IPS-NIHi7 (cell line): ENCODE measurements at regions not wholly inside any gene's neighbourhood (a gene's known extent, or its start where the extent isn't known, plus 50 kb on each side); places are given as distances from the start of the nearest gene placed in this dataset.
A peak's percentile ranks its signal among the peaks of the same experiment; 100 is the strongest.

Experiments
- DNase-seq: peaks from one replicate; pipeline ENCODE4 v3.0.0; 2012; ENCODE audit warnings: mixed read lengths; ENCODE audit errors: extremely low spot score

DNA sequence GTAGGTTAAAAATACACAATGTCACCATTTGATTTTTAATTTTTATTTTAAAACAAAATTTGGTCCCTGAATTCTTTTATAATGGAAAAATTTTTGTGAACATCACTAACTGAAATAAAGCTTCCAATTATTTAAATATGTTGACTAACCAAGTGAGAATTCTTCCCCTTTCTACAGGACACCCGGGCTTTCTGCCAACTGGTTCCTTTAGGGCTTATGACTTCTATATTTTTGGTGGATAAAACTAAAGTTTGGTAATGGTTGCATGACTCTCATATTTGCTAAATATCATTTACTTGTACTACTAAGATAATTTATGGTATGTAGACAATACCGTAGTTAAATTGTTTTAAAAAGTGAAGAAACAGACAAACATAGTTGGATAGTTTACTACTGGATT, 291.0 kb upstream of the DOK6 start:
- DNase-seq: no peak

DNA sequence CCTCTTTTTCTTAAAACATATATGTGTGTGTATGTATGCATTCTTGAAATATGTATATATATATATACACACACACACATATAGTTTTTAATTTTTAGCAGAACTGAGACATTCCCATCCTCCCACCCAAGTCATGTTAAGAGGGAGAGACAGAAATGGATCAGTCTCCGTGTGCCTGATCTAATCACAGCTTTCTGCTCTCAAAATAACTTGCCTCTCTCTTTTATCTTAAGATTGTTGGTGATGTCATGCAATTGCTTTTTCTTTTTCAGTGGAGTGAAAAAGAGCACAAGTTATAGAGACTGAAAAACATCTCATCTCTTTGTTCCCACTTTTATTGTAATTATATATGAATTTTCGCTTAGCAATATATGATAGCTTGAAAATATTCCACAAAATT, 279.9 kb upstream of the DOK6 start:
- no peak for DNase-seq

DNA sequence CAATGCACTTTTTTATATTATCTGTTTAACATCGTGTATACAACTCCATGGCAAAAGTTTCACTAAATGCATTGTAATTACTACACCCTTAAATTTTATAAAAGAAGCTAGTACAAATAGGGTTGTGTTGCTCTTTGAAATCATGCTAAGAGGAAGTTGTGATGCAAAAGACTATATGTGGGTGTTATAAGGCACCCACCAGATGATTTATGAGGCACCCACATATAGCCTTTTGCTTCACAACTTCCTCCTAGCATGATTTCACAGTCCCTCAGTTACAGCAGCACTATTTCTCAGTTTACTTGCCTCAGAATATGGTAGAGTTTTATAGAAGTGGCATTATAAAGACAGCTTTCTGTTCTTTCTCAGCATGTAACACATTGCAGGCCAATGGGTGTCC, 277.3 kb upstream of the DOK6 start:
- DNase-seq: no peak

DNA sequence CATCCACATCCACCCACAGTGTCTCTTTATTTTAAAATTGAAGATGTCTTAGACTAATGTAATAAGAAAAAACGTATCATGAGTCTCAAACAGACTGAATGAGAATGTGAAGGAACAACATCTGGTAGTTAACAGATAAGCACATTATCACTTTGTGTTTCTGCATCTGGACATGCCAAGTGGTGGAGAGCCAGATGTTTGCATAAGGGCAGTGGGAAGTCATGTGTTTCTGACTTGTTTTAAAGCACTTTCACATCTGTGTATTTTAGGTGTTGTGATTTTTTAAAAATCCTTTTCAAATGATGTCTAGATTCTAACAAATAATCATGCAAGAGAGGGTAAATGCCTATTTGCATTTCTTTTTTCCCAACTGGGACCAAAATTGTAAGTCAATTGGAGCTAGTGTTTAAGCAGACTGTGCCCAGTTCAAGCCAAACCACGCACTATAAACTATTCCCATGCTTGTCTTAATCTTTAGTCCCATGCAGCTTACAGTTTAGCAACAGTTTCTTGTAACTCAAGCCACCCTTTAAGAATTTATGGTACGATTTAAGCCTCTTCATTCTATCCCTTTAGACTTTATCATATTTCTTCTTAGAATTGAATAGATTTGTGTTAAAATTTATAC, 272.7 kb upstream of the DOK6 start:
- DNase-seq: no peak

DNA sequence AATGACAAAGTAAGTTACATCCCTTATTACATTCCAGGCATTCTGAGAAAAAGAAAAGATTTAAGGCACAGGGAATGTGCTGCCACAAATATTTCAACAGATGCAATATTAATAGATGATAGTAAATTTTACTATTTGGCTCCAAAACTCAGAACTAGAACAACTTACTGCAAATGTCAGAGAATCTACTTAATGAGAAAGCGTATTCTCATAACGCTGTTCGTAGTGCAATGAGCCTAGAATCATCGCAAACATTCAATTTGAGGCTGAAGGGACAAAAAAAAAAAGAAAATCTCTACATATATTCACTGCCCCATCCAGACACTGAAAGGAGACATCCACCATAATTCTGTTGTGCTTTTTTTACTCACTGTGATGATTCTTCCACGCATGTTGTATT, 272.1 kb upstream of the DOK6 start:
- DNase-seq: no peak

DNA sequence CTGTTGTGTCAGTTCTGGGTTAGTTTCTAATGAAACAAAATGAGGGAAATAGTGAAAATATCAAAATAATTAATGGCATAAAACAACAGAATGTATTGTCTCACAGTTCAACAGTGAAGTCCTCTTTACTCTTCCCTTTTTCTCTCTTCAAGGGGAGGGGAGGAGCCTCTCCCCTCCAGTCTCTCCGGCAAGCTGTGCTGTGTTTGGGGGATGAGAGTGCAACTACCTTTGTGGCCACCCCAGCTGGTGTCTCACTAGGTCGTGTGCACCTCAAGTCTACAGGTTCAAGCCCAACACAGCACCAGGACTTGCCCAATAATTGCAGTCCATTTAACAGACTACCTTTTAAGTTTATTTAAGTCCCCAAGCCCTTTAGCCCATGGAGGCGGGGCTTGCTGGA, 271.7 kb upstream of the DOK6 start:
- no peak for DNase-seq

DNA sequence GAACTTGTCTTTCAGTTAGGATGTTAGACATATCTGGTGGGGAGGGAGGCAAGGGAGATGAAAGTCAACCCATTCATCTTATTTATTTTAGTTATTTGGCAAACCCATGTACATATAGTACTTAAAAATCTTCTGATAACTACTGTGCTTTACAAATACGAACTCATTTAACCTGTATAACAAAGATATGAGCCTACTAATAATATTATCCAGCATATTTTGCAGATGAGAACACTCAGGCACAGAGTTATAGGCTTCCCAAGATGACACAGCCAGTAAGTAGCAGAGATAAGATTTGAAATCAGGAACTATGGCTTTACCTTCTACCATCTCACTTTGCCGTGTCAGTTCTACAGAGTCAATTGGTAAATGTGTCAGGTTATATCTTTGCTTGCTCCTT, 262.6 kb upstream of the DOK6 start:
- DNase-seq: no peak

DNA sequence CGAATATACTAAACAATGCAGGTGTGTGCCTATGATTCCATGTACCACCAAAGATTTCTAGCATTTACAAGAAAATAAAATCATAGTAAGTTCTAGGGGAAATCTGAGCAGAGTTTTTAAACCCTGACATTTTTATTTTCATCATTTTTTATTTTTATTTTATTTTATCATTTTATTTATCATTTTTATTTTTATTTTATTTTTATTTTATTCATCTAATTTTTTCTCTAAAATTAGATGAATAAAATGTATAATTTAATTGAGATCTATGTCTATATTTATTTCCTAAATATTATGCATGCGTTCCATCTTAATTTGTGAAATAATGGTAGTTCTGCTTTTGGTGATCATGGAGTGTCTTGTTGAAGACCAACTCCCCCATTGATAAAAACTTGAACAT, 257.6 kb upstream of the DOK6 start:
- no peak for DNase-seq

DNA sequence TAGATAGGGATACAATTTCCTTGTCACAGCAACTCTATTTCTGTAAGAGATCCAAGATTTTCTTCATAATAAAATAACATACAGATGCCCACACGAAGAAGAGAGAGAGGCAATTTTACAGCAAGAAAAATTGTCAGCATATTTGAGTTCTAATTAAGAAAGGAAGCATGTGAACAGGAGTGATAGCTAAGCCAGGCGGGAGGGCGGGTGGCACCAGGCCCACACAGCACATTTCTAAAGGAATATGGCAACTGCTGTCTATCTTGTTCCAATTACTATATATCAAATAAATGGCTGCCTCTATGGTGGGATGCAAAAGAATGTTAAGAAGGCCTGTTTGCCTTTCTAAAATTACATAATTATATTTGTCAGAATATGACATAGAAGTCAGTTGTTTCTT, 248.3 kb upstream of the DOK6 start:
- DNase-seq: no peak

DNA sequence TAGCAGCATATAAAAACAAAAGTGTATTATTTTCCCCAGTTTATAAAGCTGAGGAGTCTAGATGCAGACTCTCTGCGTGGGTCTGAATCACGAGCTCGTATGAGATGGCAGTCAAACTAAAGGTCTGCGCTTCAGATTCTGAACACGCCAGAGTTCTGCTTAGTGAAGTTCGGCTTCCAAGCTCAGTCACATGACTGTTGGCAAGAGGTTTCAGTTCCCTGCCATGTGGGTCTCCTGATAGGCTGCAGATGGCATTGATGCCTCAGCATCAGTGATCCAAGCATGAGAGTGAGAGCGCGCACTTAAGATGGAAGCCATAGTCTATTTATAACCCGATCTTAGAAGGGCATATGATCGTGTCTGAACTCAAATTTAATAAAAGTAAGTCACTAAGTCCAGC, 242.8 kb upstream of the DOK6 start:
- DNase-seq: no peak

DNA sequence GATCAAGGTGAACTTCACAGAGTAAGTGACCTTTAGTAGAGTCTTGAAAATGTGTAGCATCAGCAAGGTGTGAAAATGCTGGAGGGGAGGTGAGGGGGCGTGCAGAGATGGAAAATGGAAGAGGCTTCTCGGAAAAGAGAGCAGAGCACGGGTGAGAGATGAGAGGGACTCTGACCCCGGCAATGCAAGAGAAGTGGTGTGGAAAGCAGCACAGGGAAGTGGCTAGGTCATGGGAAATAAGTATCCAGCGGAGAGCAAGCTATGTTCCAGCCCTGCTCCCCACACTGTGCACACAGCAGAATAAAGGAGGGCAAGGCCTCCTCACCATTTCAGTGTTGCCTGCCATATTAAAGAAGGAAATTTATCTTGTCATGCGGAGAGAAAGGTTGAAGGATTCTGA, 241.7 kb upstream of the DOK6 start:
- DNase-seq: no peak

DNA sequence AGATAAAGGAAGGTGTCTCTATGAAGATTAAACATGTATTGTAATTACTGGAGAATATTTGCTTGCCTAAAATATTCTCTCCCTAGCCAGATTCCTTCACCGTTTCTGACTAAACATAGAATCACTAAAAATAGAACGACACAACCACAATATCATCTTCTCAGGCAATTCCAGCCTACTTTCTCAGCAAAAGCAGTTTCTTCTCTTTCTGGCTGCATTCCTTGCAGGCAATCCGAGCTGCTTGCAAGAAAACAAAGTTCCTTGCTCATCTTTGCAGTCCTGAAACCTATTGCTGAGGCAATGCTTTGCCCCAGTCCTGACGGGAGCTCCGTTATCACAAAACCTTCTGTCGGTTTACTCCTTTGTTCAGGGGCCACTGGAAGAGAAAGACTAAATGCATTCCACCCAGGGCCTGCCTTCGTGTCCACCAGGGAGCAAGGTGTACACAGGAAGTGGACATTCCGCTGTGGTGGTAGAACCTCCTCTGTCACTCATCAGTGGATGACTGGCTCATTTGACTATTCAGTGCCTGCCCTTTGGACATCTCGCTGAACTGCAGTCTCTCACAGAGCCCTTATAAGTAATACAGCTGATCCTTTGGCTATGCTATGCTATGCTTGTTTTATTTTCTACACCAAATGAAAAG, 239.2 kb upstream of the DOK6 start:
- DNase-seq: peak; percentile 15

DNA sequence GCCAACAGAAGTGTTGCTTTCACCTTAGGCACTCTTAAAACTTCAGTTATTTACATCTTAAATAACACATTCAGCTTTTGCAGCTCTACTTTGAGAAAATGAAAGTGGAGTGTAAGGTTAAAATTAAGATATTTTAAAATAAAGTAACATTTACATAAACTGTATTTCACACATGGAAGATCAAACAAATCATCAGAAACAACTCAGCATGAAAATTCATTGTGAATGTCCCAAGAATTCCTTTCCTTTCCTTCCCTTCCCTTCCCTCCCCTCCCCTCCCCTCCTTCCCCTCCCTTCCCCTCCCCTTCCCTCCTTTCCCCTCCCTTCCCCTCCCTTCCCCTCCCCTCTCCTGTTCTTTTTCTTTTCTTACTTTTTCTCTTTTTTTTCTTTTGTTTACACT, 238.0 kb upstream of the DOK6 start:
- DNase-seq: no peak

DNA sequence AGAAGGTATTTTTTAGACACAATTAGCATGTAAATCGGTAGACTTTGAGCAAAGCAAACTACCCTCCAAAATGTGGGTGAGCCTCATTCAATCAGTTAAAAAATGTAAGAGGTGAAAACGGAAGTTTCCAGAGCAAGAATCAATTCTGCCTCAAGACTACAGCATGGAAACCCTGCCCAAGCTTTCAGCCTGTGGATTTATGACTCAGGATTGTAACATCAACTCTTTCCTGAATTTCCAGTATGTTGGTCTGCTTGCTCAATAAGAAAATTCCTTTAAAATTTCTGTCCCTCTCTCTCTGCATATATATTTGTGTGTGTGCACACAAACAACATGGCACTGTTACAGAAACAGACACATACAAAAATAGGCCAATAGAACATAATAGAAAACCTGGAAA, 228.6 kb upstream of the DOK6 start:
- DNase-seq: no peak

DNA sequence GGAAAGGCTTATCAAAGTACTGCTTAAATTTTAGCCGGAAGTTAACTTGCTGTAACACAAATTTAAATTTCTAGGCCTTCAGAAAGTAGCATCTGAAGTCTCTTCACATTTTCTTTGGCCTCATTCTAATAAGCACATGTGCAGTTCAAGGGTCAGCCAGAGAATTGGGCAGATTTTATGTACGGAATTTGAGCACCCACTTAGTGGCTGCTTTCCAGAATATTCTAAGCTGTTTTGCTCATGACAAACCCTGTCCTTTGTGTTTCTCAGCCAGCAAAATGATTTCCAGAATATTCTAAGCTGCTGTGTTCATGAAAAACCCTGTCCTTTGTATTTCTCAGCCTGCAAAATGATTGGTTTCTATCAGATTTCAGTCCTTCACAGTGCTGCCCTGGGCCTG, 225.0 kb upstream of the DOK6 start:
- DNase-seq: no peak

DNA sequence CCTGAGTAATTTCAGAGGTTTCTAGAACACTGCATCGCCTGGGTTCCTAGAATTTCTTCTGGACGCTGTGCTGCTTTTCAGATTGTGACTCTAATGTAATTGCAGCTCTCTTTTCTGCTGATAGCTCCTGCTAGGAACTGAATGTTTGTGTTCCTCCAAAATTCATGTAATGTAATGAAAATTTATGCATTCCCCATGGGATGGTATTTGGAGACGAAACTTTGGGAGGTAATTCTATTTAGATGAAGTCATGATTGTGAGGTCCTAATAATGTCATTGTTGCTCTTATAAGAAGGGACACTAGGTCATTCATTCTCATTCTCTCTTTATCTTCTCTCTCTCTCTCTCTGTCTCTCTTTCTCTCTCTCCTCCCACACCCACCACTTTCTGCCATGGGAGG, 223.9 kb upstream of the DOK6 start:
- no peak for DNase-seq

DNA sequence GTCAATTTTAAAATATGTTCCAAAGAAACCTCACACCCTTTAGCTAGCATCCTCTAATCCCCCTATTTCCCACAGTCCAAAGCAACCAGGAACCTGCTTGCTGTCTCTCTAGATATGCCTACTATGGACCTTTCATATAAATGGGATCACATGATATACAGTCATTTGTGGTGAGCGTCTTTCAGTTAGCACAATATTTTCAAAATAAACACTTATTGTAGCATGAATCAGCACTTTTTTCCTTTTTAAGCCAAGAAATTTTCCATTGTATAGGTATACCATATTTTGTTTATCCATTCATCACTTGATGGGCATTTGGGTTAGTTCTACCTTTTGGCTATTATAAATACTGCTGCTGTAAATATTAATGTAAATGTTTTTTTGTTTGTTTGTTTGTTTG, 223.0 kb upstream of the DOK6 start:
- no peak for DNase-seq

DNA sequence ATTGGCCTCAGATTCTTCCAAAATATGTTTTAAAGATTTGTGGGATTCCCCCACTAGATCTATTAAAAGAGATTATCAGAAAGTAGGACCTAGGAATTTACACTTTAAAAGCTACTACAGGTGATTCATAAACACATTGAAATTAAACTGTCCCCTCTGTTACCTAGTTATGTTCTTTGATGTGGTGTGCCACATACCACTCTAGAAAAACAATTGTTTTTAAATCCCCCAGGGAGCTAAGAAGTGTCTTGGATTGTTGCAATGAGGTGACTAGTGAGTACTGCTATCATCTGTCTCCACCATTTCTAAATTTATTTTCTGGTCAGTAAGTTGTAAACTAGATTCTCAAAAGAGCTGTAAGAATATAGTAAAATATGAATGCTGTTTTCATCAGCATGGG, 214.5 kb upstream of the DOK6 start:
- DNase-seq: no peak

DNA sequence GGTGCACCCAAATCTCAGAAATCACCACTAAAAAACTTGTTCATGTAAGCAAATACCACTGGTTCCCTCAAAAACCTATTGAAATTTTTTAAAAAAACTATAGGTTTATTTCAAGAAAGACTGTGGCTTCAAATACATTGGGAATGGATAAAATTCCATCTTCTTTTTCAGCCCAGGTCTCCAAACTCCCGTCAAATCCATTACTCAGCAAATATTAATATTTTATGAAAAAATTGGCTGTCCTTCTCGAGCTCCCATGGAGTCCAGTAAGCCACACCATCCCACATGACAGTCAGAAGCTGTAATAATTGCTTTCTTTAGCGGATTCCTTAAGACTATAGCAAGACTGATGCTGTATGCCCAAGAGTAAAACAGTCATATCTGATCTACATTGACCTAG, 204.4 kb upstream of the DOK6 start:
- DNase-seq: no peak

DNA sequence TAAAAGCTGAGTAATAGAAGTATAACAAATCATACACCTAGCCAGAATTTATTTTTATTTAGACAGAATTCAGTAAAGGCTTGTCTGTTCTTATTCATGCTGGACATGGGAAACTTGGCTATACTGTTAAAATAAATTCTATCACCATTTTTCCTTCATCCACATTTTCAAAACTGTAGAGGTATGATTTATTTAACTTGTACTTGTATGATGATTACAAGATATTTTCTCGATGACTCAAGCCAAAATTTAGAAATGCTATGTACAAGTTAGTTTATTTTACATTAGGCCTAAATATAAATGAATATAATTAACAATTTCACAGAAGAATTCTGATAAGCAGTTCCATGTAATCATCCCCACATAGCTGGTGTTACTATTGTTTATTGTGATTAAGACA, 194.8 kb upstream of the DOK6 start:
- DNase-seq: no peak

DNA sequence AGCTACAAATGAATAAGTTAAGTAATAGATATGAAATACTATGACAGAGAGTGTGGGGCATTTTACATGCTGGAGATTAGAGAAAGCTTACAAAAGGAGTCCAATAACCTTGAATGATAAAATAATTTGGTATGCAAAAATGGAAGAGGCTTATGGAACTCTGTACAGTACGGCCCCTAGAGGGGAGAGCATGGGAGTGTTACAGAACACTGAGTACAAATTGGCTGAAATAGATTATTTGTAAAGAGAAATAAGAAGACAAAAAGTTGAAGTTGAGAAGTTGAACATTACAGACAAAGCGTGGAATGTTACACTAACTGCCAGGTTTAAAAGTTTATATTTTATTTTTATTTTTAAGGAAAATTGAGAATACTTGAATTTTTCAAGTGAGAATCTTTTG, 192.1 kb upstream of the DOK6 start:
- no peak for DNase-seq

DNA sequence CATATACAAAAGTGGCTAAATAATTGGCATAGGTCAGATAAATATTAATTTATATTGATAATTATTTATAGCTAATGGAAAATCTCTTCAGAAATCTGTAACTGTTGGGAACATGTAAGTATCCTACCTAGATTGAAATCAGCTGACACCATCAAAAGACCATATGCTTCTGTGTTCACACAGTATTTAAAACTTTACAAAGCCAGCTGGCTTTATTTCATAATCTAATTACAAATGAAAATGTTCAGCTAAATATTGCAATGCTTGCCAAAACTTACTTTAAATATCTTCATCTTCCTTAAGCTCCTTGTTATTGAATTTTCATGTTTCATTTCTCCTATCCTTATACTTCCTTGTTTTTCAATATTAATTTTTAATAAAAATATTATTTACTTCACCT, 190.9 kb upstream of the DOK6 start:
- no peak for DNase-seq

DNA sequence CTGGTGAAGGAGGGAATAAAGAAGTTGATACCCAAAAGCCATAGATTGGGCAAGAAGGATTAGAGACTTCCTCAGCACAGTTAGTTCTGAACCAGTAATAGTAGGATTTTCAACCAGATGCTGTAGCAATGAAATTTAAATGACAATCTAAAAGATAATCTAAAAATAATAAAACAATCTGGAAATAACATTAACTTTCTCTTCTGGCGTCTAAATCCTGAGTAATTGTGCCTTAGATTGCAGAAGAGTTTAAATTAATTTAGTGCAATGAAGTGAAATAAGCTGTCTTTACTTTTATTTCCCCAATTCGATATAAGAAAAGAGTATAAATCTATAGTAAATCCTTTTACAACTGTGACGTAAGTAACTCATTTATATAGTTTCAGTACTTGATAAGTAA, 186.8 kb upstream of the DOK6 start:
- DNase-seq: no peak

DNA sequence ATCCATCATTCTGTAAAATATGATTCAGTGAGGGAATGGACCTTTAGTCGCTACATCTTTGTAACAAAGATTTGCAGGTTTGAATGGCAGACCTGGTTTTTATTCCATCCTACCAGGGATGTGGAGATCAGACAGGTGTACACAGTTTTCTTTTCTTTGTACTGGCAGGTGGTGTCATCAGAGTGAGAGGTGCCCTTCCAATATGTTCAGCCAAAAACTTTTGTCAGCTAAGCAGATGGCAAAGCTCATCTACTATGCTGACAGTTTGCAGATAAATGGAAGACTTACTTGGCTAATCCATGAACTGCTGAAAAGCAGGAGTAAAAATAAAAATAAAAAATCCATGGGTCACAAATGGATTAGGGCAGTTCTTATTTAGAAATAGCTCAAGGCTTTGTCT, 185.5 kb upstream of the DOK6 start:
- DNase-seq: no peak
